Left ventricle myocardium inferior (tissue), 1 donor: ENCODE measurements at regions not wholly inside any gene's neighbourhood (a gene's known extent, or its start where the extent isn't known, plus 50 kb on each side); places are given as distances from the start of the nearest gene placed in this dataset.

Source experiments
- DNase-seq: peaks from one replicate; pipeline ENCODE4 v3.0.0-alpha.2; 2020
- H3K27ac ChIP-seq: fragments of 200-600 bp; replicated peaks from 2 replicates; pipeline ENCODE4 v1.8.0; 2021
- H3K27me3 ChIP-seq: fragments of 200-600 bp; 2 replicates; pipeline ENCODE4 v1.8.0; 2021; ENCODE audit warnings: low read depth
- H3K36me3 ChIP-seq: fragments of 200-600 bp; 2 replicates; pipeline ENCODE4 v1.8.0; 2021
- H3K4me1 ChIP-seq: fragments of 200-600 bp; 2 replicates; pipeline ENCODE4 v1.8.0; 2021
- H3K4me3 ChIP-seq: fragments of 200-600 bp; 2 replicates; pipeline ENCODE4 v1.8.0; 2021; ENCODE audit warnings: mild to moderate bottlenecking, moderate library complexity
- H3K9me3 ChIP-seq: fragments of 200-600 bp; replicated peaks from 2 replicates; pipeline ENCODE4 v1.8.0; 2021
- intact Hi-C: fragments of 100-400 bp; cut with micrococcal nuclease; formaldehyde crosslinking; loops from one replicate; pipeline ENCODE4 v1.11.0; 2022
- TF ChIP-seq, protein P1 (sequence below): fragments of 200-600 bp; IDR thresholded peaks from 2 replicates; pipeline ENCODE4 v1.8.0; 2021; ENCODE audit warnings: antibody characterized with exemption, mild to moderate bottlenecking, borderline replicate concordance
- donor health status: DM: no; HTN: yes; CAD: no; lungs with severe emphysema.

GRCh38 chr1:212177542-212177941 is 107.7 kb upstream of the PPP2R5A start:
- DNase-seq, result no peak
- Histone ChIP-seq H3K27ac (no peak overlapping the region), H3K4me1 (peaks cover 17% of the 10 kb centered on the region), H3K36me3 (no peaks in the 10 kb centered on the region), H3K27me3 (no peaks in the 10 kb centered on the region), H3K4me3 (no peak overlapping the region), H3K9me3 (no peaks in the 10 kb centered on the region)
- TF ChIP-seq, protein P1, sequence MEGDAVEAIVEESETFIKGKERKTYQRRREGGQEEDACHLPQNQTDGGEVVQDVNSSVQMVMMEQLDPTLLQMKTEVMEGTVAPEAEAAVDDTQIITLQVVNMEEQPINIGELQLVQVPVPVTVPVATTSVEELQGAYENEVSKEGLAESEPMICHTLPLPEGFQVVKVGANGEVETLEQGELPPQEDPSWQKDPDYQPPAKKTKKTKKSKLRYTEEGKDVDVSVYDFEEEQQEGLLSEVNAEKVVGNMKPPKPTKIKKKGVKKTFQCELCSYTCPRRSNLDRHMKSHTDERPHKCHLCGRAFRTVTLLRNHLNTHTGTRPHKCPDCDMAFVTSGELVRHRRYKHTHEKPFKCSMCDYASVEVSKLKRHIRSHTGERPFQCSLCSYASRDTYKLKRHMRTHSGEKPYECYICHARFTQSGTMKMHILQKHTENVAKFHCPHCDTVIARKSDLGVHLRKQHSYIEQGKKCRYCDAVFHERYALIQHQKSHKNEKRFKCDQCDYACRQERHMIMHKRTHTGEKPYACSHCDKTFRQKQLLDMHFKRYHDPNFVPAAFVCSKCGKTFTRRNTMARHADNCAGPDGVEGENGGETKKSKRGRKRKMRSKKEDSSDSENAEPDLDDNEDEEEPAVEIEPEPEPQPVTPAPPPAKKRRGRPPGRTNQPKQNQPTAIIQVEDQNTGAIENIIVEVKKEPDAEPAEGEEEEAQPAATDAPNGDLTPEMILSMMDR, result no peak
- intact Hi-C loops, result no loop called here

GRCh38 chr1:212178851-212179250 is 106.4 kb upstream of the PPP2R5A start:
- TF ChIP-seq, protein P1, result no peak
- no peaks in the 10 kb centered on the region for H3K9me3 ChIP-seq
- H3K4me1 ChIP-seq, result peaks cover 17% of the 10 kb centered on the region
- H3K4me3 ChIP-seq, result no peak overlapping the region
- DNase-seq, result no peak
- peak overlapping the region; percentile 30 for H3K27ac ChIP-seq
- intact Hi-C loops, result no loop called here
- H3K27me3 ChIP-seq, result no peaks in the 10 kb centered on the region
- no peaks in the 10 kb centered on the region for H3K36me3 ChIP-seq

DNA sequence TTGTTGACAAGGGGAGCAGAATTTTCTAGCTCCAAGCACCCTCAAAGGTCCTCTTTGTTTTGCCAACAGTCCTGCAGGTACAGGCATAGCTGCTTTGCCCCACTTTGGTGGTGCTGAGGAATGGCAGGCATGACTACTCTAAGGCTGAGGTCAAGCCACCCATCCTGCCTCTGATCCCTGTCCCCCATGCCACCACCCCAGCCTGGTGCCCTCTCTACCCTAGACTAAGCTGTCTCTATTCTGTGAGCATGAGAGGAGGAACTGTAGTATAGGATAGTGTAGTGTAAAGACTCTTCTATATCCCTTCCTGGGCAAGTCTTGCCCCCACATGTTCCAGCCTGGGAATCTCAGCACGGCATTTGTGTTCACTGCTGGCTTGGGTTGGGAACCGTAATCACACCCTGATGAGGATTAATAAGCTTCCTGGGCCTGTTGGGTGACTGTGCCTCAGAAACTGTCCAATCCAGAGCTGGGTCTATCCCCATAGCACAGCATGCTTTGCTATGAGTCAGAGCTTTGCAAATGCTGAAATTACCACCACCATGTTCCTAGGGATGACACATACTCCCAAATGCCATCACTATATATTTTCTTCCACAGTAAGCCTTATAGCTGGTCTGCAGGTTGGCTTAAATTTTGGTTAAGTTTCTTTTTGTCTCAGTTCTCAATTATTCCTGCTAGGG is 105.7 kb upstream of the PPP2R5A start:
- no peak for DNase-seq
- TF ChIP-seq, protein P1, result no peak
- Histone ChIP-seq H3K4me3 (no peak overlapping the region), H3K9me3 (no peaks in the 10 kb centered on the region), H3K27ac (no peak overlapping the region), H3K4me1 (peaks cover 17% of the 10 kb centered on the region), H3K36me3 (no peaks in the 10 kb centered on the region), H3K27me3 (no peaks in the 10 kb centered on the region)
- intact Hi-C loops, result no loop called here

GRCh38 chr1:212181015-212181882 is 104.0 kb upstream of the PPP2R5A start:
- TF ChIP-seq, protein P1, result no peak
- intact Hi-C loops, result no loop called here
- Histone ChIP-seq H3K4me3 (no peak overlapping the region), H3K36me3 (no peaks in the 10 kb centered on the region), H3K9me3 (no peaks in the 10 kb centered on the region), H3K4me1 (peaks cover 17% of the 10 kb centered on the region), H3K27me3 (no peaks in the 10 kb centered on the region), H3K27ac (no peak overlapping the region)
- no peak for DNase-seq

- intact Hi-C loops, result no loop called here
- Histone ChIP-seq H3K4me1 (peaks cover 21% of the 10 kb centered on the region), H3K36me3 (no peaks in the 10 kb centered on the region), H3K27ac (no peak overlapping the region), H3K9me3 (no peaks in the 10 kb centered on the region), H3K4me3 (no peak overlapping the region), H3K27me3 (no peaks in the 10 kb centered on the region)
- no peak for DNase-seq
- TF ChIP-seq, protein P1, result no peak
These were observed 103.0 kb upstream of the PPP2R5A start for GRCh38 chr1:212182171-212182570.
